HEK293T (cell line): ENCODE measurements at regions not wholly inside any gene's neighbourhood (a gene's known extent, or its start where the extent isn't known, plus 50 kb on each side); places are given as distances from the start of the nearest gene placed in this dataset.
"Not testable (repeated sequence)": the region's sequence is repeated elsewhere in the genome, so short reads cannot be mapped to it uniquely, and the experiment has no call there.

Source experiments
- CTCF ChIA-PET: fragments of 350-600 bp; formaldehyde crosslinking; extraction: SDS; loops from one replicate; lab custom pipeline; 2021; ENCODE audit warnings: antibody characterized with exemption, inconsistent platforms; lab: Yijun Ruan, JAX
- POLR2A ChIA-PET: fragments of 350-600 bp; formaldehyde crosslinking; extraction: SDS; loops from one replicate; lab custom pipeline; 2020; ENCODE audit warnings: antibody characterized with exemption, inconsistent platforms; lab: Yijun Ruan, JAX
- DNase-seq: peaks from one replicate; pipeline ENCODE4 v3.0.0; 2012; ENCODE audit warnings: mixed read lengths; ENCODE audit errors: extremely low spot score
- ARNT ChIP-seq: fragments of 450-650 bp; IDR thresholded peaks from 2 replicates; pipeline ENCODE4 v1.6.1; 2017; ENCODE audit warnings: mild to moderate bottlenecking
- BHLHE40 ChIP-seq: fragments of 450-650 bp; IDR thresholded peaks from 2 replicates; pipeline ENCODE4 v1.6.1; 2016; ENCODE audit warnings: mild to moderate bottlenecking, moderate library complexity, borderline replicate concordance
- CTBP1 ChIP-seq: fragments of 450-650 bp; IDR thresholded peaks from 2 replicates; pipeline ENCODE4 v1.6.1; 2016; ENCODE audit warnings: borderline replicate concordance
- ELF4 ChIP-seq: fragments of 450-650 bp; IDR thresholded peaks from 2 replicates; pipeline ENCODE4 v1.6.1; 2017; ENCODE audit warnings: antibody characterized with exemption
- FOXA1 ChIP-seq: fragments of 450-650 bp; IDR thresholded peaks from 2 replicates; pipeline ENCODE4 v1.6.1; 2016; ENCODE audit warnings: mild to moderate bottlenecking
- FOXK2 ChIP-seq: fragments of 450-650 bp; IDR thresholded peaks from 2 replicates; pipeline ENCODE4 v1.6.1; 2016; ENCODE audit warnings: mild to moderate bottlenecking
- FOXM1 ChIP-seq: fragments of 450-650 bp; IDR thresholded peaks from 2 replicates; pipeline ENCODE4 v1.6.1; 2017; ENCODE audit warnings: mild to moderate bottlenecking, borderline replicate concordance
- HDGF ChIP-seq: fragments of 450-650 bp; IDR thresholded peaks from 2 replicates; pipeline ENCODE4 v1.6.1; 2017; ENCODE audit warnings: antibody characterized with exemption, borderline replicate concordance
- L3MBTL2 ChIP-seq: fragments of 450-650 bp; conservative IDR thresholded peaks from 2 replicates; pipeline ENCODE4 v1.6.1; 2016; ENCODE audit warnings: mild to moderate bottlenecking
- LEF1 ChIP-seq: fragments of 450-650 bp; IDR thresholded peaks from 2 replicates; pipeline ENCODE4 v1.6.1; 2017; ENCODE audit warnings: mild to moderate bottlenecking, borderline replicate concordance
- NFRKB ChIP-seq: fragments of 450-650 bp; IDR thresholded peaks from 2 replicates; pipeline ENCODE4 v1.6.1; 2016; ENCODE audit warnings: mild to moderate bottlenecking, moderate library complexity
- SP1 ChIP-seq: fragments of 450-650 bp; IDR thresholded peaks from 2 replicates; pipeline ENCODE4 v1.6.1; 2017
- SUZ12 ChIP-seq: fragments of 450-650 bp; IDR thresholded peaks from 2 replicates; pipeline ENCODE4 v1.6.1; 2016; ENCODE audit warnings: mild to moderate bottlenecking
- TARDBP ChIP-seq: fragments of 450-650 bp; IDR thresholded peaks from 2 replicates; pipeline ENCODE4 v1.6.1; 2016
- ZNF384 ChIP-seq: fragments of 450-650 bp; IDR thresholded peaks from 2 replicates; pipeline ENCODE4 v1.6.1; 2016
- TF ChIP-seq, protein P1 (sequence below): fragments of 450-650 bp; IDR thresholded peaks from 2 replicates; pipeline ENCODE4 v1.6.1; 2016

DNA sequence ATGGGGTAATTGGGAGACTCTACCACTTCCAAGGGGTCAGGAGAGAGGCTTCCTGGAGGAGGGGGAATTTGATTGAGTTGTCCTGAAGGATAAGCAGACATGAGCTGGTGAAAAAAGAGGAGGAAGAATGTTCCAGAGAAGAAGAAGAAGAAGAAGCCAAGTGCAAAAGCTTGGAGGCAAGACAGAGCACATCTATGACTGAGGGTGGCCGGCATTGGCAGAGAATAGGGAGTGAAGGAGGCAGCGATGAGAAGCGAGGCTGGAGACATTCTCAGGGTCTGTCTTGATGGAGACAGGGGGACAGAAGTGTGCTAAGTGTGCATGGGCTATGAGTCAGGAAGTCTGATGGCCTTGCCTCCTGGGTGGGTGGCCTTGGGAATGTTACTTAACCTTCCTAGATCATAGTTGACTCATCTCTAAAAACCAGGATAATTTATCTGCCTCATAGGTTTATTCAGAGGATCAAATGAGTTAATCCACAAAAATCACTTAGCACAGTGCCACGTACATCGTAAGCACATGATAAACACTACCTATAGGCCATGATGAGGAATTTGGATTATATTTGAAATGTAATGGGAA, 171.7 kb downstream of the ABCC12 start:
- CTCF ChIA-PET: no interaction called here
- no peak for TF ChIP-seq ELF4
- TF ChIP-seq HDGF: no peak

DNA sequence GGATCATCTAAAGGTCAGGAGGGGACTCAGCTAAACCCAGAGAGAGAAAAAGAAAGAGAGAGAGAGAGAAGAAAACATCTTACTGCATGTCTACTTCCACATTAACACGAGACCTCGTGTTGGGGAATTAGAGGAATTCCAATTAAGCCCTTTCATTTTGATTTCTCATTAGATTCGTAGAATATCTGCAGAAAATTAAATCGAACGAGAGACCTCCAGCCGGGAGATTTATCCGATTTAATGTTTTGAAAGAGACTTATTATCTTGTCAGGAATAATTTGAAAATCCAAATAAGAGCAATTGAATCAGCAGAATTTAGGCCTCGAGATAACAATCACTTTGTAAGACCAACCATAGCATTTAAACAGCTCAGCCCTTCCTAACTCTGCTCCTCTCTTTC, 175.6 kb downstream of the ABCC12 start:
- no peak for DNase-seq
- TF ChIP-seq SP1 (no peak), FOXA1 (no peak), ELF4 (no peak), FOXK2 (no peak), TARDBP (no peak)
- CTCF ChIA-PET: no interaction called here
- POLR2A ChIA-PET: no interaction called here

More for the DNA sequence above, 171.7 kb downstream of the ABCC12 start:
- no peak for DNase-seq
- POLR2A ChIA-PET: interaction anchor here (0.5 kb wide), 1 partner anchor 456 kb away, joined by 3 read pairs; no protein-coding TSS in a partner anchor

DNA sequence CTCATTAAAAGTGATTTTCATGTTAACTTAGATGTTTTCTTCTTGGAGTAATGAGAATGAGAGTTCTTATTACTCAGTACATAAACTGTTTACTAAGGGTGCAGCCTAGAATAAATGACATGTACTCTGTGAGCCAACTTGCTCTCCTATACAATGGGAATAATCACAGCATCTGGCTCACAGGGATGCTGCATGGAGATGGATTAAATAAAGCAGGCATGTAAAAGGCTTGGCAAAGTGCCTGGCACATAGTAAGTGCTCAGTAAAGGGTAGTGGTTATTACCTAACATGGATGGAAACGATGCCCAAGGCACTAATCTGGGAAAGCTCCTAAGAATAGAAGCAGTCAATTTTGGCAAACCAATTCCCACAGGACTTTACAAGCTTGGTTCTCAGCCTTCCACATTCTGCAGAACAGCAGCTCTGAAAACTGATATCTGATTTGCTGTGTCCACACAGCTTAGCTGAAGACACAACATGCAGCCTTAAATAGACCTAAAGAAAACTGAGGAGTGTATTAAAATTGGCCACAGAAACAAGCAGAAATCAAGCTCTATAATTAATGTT, 176.1 kb downstream of the ABCC12 start:
- POLR2A ChIA-PET: no interaction called here
- no peak for DNase-seq
- CTCF ChIA-PET: no interaction called here
- TF ChIP-seq SP1: no peak
- no peak for TF ChIP-seq HDGF
- TF ChIP-seq ZNF384: no peak
- no peak for TF ChIP-seq FOXM1
- no peak for TF ChIP-seq L3MBTL2
- no peak for TF ChIP-seq FOXK2
- TF ChIP-seq CTBP1: no peak
- TF ChIP-seq TARDBP: no peak
- TF ChIP-seq LEF1: no peak
- no peak for TF ChIP-seq SUZ12
- TF ChIP-seq BHLHE40: no peak
- TF ChIP-seq ARNT: no peak

DNA sequence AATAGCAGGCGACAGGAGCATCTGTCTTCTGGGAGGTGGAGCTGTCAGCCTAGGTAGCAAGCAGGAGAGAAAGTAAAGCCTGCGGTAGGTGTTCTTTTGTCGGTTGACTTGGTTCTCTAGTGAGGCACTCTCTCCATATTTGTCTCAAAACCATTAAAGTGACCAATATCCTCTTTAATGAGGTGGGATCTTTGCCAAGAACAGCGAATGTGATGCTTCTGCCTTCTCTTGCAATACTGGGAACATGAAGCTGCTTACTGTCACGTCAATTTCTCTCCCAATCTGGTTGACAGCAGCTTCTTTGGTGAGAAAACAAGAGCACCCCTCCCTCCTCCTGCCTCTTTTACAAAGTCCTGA, 176.7 kb downstream of the ABCC12 start:
- CTCF ChIA-PET: no interaction called here
- no peak for DNase-seq
- POLR2A ChIA-PET: no interaction called here
- no peak for TF ChIP-seq FOXM1
- TF ChIP-seq TARDBP: no peak
- no peak for TF ChIP-seq HDGF
- no peak for TF ChIP-seq SUZ12
- TF ChIP-seq ELF4: no peak
- TF ChIP-seq ZNF384: no peak
- TF ChIP-seq NFRKB: no peak
- no peak for TF ChIP-seq ARNT
- no peak for TF ChIP-seq FOXK2
- TF ChIP-seq, protein P1, sequence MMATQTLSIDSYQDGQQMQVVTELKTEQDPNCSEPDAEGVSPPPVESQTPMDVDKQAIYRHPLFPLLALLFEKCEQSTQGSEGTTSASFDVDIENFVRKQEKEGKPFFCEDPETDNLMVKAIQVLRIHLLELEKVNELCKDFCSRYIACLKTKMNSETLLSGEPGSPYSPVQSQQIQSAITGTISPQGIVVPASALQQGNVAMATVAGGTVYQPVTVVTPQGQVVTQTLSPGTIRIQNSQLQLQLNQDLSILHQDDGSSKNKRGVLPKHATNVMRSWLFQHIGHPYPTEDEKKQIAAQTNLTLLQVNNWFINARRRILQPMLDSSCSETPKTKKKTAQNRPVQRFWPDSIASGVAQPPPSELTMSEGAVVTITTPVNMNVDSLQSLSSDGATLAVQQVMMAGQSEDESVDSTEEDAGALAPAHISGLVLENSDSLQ: no peak

DNA sequence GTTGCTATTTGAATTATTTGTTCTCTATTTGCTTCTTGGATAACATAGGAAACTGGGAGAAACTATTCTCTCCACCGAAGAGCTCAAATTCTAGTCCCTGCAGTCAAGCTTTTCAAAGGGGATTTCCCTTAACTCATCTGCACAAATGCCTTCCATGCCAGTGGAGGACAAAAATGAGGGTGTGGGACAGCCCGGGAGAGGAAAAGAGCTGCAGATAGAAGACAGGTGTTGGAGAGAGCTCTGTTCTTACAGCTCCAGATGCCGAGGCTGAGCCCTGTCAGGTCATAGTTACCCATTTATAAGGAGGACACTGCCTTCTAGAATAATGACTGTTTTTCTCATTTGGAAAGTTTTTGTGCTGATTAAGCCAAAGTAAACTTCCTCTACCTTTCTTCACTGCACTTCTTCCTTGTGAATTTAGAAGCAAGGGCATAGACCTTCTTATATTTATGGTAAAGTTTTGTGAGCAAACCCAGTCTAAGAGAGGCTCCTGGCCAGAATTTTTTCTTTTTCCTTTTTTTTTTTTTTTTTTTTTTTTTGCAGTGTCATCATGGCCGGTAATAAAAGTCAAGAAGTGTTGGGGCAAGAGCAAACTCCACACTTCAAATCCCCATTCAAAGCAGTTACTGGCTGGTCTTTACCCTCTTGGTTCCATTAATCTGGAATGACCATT, 177.2 kb downstream of the ABCC12 start:
- no peak for DNase-seq
- POLR2A ChIA-PET: no interaction called here
- CTCF ChIA-PET: no interaction called here
- no peak for TF ChIP-seq SP1

DNA sequence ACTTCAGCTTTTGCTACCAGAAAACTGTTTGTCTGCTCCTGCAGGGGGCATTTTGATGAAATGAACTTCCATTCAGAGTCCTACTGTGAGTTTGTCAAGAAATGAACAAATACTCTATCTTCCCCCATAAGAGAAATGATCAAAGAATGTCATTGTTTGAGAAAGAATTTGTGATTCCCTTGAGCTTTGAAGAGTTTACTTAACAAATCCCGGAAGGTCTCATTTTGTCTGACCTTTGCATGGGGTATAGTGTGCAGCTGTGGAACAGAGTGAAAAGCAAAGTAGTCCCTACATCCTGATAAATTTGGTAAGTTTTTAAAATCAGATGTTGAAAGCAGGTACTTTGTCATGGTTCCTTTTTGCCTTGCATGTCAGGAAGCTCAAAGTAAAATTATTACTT, 178.0 kb downstream of the ABCC12 start:
- ChIA-PET CTCF (interaction anchor here (1.7 kb wide), 1 partner anchor 77 kb away, joined by 3 read pairs; no protein-coding TSS in a partner anchor), POLR2A (no interaction called here)
- no peak for DNase-seq
- no peak for TF ChIP-seq ZNF384
- TF ChIP-seq, protein P1: no peak
- TF ChIP-seq HDGF: no peak
- TF ChIP-seq L3MBTL2: no peak

DNA sequence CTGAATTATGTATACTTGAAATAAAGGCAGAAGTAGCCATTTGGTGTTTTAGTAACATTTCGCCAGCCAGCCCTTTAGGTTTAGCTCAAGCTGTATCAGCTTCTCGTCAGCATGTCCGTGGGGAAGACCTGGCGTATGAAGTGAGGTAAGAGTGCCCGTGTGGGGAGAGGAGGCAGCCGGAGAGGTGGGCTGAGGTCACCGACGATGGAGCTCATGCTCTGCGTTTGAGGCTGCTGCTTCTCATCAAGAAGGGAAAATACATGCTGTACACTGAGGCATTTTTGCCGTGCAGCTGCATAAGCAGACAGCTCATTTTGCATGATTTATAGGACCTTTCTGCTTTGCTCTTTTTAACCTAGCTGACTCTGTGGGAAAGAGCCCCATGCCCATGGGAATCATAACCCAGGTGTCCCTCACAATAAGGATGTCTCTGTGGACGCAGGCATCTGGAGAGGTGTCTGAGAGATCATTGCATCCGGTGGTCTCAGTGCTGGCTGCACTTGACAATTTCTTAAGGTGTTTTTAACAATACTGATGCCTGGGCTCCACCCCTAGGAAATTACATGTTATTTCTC, 179.1 kb downstream of the ABCC12 start:
- TF ChIP-seq, protein P1: 0 out of 2 replicates have a peak, but pooled peaks have one; percentile 2
- no peak for TF ChIP-seq BHLHE40
- TF ChIP-seq ELF4: no peak
- no peak for TF ChIP-seq HDGF
- no peak for TF ChIP-seq FOXA1
- no peak for TF ChIP-seq FOXM1
- no peak for TF ChIP-seq L3MBTL2
- no peak for TF ChIP-seq FOXK2
- ChIA-PET POLR2A (no interaction called here), CTCF (interaction anchor here (1.7 kb wide), 1 partner anchor 78 kb away, joined by 3 read pairs; no protein-coding TSS in a partner anchor)
- DNase-seq: no peak

DNA sequence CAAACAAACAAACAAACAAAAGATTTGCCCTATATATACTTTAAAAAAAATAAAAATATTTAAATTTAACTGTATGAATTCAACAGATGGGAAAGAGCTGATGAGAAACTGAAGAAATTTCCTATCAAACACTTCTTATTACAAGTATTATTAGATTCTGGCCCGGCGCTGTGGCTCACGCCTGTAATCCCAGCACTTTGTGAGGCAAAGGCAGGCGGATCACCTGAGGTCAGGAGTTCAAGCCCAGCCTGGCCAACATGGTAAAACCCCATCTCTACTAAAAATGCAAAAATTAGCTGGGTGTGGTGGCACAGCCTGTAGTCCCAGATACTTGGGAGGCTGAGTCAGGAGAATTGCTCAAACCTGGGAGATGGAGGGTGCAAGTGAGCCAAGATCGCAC, 180.8 kb downstream of the ABCC12 start:
- CTCF ChIA-PET, DNase-seq, POLR2A ChIA-PET: not testable (repeated sequence)
